ENCODE measurements at regions not wholly inside any gene's neighbourhood (a gene's known extent, or its start where the extent isn't known, plus 50 kb on each side); places are given as distances from the start of the nearest gene placed in this dataset.

DNA sequence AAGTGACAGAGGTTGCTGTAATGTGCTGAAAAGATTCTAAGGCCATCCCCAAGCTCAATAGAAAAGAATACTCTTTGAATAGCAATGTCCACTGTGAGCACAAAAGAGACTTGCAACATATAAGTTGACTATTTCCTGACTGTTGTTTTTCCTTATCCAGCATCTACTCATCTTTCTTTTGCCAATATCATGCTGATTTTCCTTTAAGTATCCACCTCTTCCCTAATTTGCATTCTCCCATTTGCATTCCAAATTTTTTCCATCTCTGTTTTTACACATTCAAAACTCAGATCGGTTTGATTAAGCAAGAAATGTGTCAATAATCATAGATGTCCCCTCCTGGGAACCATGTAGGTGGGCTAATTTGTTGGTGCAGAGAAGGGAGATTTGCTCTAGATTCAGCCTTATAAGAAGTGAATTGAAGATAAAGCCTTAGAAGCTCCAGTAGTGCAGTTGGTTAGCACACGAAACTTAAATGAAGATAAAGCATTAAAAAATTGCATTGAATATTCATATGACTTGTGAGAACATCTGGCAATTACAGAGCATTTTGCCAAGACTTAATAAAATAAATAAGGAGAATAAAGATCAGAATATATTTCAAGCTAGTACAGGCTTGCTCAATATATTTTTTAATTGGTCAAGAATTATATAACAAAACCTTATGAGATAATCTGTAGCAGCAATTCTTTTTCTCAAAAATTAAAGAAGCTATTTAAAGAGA is 267.6 kb downstream of the TMEM167A start:
- Mint-ChIP-seq H3K36me3 (ENCODE audit: low read depth) (no peaks in the 10 kb centered on the region), H3K4me1 (ENCODE audit: low read depth) (no peaks in the 10 kb centered on the region), H3K27me3 (no peaks in the 10 kb centered on the region), H3K4me3 (no peak overlapping the region), H3K9me3 (no peaks in the 10 kb centered on the region), H3K27ac (no peak overlapping the region)
- POLR2A ChIA-PET, result no interaction called here
- ATAC-seq (no peak), DNase-seq (no peak)
- intact Hi-C loops (cut with micrococcal nuclease), result no loop called here
- TF ChIP-seq, protein P1, sequence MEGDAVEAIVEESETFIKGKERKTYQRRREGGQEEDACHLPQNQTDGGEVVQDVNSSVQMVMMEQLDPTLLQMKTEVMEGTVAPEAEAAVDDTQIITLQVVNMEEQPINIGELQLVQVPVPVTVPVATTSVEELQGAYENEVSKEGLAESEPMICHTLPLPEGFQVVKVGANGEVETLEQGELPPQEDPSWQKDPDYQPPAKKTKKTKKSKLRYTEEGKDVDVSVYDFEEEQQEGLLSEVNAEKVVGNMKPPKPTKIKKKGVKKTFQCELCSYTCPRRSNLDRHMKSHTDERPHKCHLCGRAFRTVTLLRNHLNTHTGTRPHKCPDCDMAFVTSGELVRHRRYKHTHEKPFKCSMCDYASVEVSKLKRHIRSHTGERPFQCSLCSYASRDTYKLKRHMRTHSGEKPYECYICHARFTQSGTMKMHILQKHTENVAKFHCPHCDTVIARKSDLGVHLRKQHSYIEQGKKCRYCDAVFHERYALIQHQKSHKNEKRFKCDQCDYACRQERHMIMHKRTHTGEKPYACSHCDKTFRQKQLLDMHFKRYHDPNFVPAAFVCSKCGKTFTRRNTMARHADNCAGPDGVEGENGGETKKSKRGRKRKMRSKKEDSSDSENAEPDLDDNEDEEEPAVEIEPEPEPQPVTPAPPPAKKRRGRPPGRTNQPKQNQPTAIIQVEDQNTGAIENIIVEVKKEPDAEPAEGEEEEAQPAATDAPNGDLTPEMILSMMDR (IDR thresholded peaks at IDR 0.05), result no peak
- CTCF ChIA-PET, result no interaction called here

DNA sequence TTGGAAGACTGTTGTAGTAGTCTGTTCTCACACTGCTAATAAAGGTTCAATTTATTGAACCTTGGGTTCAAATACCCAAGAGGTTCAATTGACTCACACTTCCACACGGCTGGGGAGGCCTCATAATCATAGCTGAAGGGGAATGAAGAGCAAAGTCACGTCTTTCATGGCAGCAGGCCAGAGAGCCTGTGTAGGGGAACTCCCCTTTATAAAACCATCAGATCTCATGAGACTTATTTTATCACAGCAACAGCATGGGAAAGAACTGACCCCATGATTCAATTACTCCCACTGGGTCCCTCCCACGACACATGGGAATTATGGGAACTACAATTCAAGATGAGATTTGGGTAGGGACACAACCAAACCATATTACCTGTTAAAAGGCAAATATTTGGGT is 268.2 kb downstream of the TMEM167A start:
- Mint-ChIP-seq H3K4me3 (no peak overlapping the region), H3K27ac (no peak overlapping the region), H3K4me1 (ENCODE audit: low read depth) (no peaks in the 10 kb centered on the region), H3K36me3 (ENCODE audit: low read depth) (no peaks in the 10 kb centered on the region), H3K27me3 (no peaks in the 10 kb centered on the region), H3K9me3 (no peaks in the 10 kb centered on the region)
- TF ChIP-seq, protein P1 (IDR thresholded peaks at IDR 0.05), result no peak
- ATAC-seq (no peak), DNase-seq (peak; percentile 10)
- intact Hi-C loops (cut with micrococcal nuclease), result no loop called here
- POLR2A ChIA-PET, result no interaction called here
- CTCF ChIA-PET, result no interaction called here

DNA sequence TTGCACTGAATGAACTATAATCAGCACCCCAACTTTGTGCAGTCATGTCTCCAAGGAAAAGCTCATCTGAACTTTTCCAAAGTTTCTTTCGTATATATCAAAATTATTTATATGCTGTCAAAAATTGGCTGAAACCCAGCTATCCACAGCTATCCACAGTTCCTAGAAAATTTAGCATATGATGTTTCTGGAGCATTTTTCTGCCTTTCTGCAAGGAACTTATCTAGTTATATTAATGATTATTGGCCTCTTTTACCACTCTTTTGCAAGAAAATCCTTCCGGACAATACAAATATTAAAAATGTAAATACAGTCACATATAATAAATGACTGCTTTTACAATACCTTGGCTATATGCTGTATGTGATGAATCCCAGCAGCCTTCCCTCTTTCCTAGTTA is 270.2 kb downstream of the TMEM167A start:
- ChIA-PET POLR2A (no interaction called here), CTCF (no interaction called here)
- Mint-ChIP-seq H3K4me3 (no peak overlapping the region), H3K27me3 (no peaks in the 10 kb centered on the region), H3K36me3 (ENCODE audit: low read depth) (no peaks in the 10 kb centered on the region), H3K4me1 (ENCODE audit: low read depth) (no peaks in the 10 kb centered on the region), H3K9me3 (no peaks in the 10 kb centered on the region), H3K27ac (no peak overlapping the region)
- ATAC-seq (no peak), DNase-seq (no peak)
- TF ChIP-seq, protein P1 (IDR thresholded peaks at IDR 0.05), result no peak
- intact Hi-C loops (cut with micrococcal nuclease), result no loop called here

DNA sequence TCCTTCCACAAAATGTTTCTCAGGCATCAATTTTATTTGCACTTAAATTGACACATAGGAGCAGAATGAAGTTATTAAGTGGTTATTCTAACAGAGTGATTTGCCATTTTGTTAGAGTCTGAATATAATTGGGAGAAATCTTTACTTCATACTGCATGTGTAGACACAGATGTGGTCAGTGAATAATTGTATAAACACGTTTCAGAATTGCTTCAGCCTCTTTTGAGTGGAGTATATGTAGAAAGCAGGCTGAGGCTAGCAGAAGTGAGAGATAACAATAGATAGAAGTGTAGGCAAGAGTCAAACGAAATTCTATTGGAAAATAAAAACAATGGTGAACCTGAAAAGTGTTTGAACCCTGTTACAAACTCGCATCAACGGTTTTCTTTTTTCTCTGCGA is 270.7 kb downstream of the TMEM167A start:
- Mint-ChIP-seq H3K36me3 (ENCODE audit: low read depth) (no peaks in the 10 kb centered on the region), H3K9me3 (no peaks in the 10 kb centered on the region), H3K4me3 (no peak overlapping the region), H3K4me1 (ENCODE audit: low read depth) (no peaks in the 10 kb centered on the region), H3K27ac (no peak overlapping the region), H3K27me3 (no peaks in the 10 kb centered on the region)
- ATAC-seq (no peak), DNase-seq (no peak)
- intact Hi-C loops (cut with micrococcal nuclease), result no loop called here
- CTCF ChIA-PET, result no interaction called here
- TF ChIP-seq, protein P1 (IDR thresholded peaks at IDR 0.05), result no peak
- POLR2A ChIA-PET, result no interaction called here

DNA sequence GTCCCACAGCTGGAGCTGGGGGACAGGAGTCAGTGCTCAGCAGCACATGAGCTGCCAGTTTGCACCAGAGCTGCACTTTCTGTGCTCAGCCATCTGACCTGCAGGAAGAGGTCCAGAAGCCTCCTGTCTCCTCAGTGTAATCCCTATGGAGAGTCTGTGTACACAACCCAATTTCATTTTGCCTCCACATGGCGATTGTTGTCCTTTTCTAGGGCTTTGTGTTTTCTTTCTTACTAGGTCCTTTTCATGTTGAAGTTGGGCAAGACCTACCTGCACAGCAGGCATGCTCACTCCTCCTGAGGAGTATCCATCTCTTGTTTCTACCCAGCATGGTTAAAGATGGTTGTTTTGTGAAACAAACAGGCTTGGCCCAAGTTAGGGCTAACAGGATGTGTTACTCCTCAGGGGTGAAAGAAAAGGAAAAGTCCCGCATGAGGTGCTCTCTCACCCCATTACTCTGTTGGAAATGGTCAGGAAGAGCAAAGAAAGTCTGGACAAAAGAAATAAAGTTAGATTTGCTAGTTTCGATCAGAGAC is 273.0 kb downstream of the TMEM167A start:
- intact Hi-C loops (cut with micrococcal nuclease), result no loop called here
- ATAC-seq (no peak), DNase-seq (no peak)
- H3K4me1 Mint-ChIP-seq (ENCODE audit: low read depth), result no peaks in the 10 kb centered on the region
- POLR2A ChIA-PET, result no interaction called here
- no peaks in the 10 kb centered on the region for H3K9me3 Mint-ChIP-seq
- TF ChIP-seq, protein P1 (IDR thresholded peaks at IDR 0.05), result no peak
- no peak overlapping the region for H3K4me3 Mint-ChIP-seq
- H3K27ac Mint-ChIP-seq, result no peak overlapping the region
- no peaks in the 10 kb centered on the region for H3K27me3 Mint-ChIP-seq
- CTCF ChIA-PET, result no interaction called here
- H3K36me3 Mint-ChIP-seq (ENCODE audit: low read depth), result no peaks in the 10 kb centered on the region
